ENCODE measurements at regions not wholly inside any gene's neighbourhood (a gene's known extent, or its start where the extent isn't known, plus 50 kb on each side); places are given as distances from the start of the nearest gene placed in this dataset.

GRCh38 chr1:43059640-43060574 is 101.2 kb upstream of the SLC2A1 start:
- TF ChIP-seq CTCF (conservative IDR thresholded peaks at IDR 0.05; ENCODE audit: control insufficient read depth, insufficient read depth, low read depth, low read length), result no peak
- H3K4me3 ChIP-seq (ENCODE audit: control insufficient read depth, low read depth, low read length), result no peak overlapping the region
- DNase-seq (ENCODE audit: low read depth), result no peak

DNA sequence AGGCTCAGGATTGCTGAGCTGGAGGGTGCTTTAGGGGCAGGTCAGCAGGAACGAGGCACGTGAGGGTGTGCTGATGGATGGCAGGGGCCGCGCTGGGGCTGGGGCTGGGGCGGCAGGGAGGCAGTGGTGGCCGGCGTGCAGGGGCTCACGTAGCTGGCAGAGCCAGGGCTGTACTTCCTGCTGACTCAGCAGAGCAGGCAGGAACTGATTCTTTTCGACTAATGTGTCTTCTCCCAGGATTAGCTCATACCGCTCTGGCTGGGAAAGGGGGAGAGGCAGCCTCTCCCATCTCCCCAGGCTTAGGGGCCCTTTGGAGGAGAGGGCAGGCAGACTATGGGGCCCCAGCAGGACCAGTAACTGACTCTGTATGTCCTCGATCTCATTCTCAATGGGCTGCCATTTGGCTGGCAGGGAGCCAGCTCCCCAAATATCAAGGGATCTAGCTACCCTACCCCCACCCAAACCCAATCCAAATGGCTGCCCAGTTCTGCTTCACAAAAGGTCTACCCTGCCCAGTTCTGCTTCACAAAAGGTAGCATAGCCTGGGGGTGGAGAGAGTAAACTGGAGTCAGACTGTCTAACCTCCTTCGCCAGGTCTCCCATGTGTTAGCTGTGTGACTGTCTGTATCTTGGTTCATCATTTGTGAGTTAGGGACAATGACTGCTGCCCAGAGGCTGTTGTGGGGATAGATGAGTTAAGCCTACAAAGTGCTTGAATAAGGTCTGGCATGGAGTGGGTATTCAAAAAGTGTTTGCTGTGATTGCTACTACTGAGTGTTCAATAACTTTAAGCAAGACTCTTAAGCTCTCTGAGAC is 100.1 kb upstream of the SLC2A1 start:
- DNase-seq (ENCODE audit: low read depth), result peak; percentile 27
- TF ChIP-seq CTCF (conservative IDR thresholded peaks at IDR 0.05; ENCODE audit: control insufficient read depth, insufficient read depth, low read depth, low read length), result no peak
- no peak overlapping the region for H3K4me3 ChIP-seq (ENCODE audit: control insufficient read depth, low read depth, low read length)

DNA sequence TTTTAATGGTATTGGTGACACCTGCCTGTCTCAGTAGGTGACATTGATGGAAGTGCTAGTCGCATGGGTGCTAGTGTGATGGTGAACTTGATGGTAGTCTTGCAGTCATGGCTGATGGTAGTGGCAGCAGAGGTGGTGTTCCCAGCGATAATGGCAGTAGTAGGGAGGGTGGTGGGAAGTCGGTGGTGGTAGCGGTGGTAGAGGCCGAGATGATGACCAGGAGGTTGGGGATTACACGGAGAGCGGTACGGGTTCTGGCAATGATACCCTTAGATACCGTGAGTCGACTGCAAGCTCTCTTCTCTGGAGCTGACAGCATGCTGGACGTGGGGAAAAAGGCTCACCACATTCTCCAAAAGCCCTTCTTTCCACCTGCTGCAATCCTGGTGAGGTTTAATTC is 99.4 kb upstream of the SLC2A1 start:
- no peak overlapping the region for H3K4me3 ChIP-seq (ENCODE audit: control insufficient read depth, low read depth, low read length)
- TF ChIP-seq CTCF (conservative IDR thresholded peaks at IDR 0.05; ENCODE audit: control insufficient read depth, insufficient read depth, low read depth, low read length), result no peak
- DNase-seq (ENCODE audit: low read depth), result no peak

DNA sequence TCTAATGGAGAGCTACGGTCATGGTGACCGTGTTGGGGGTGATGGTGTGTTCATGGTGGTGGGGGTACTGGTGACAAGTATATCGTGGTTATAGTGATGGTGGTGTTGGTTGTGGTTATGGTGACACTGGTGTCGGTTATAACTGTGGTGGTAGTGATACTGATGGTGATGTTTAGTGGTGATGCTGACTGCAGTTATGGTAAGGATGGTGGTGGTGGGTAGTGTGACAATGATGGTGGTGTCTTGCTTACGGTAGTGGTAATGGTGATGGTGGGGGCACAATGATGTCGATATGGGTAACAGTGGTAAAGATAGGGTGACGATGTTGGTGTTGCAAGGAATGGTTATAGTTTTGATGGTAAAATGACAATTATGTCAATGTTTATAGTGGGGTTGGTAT is 98.9 kb upstream of the SLC2A1 start:
- no peak for TF ChIP-seq CTCF (conservative IDR thresholded peaks at IDR 0.05; ENCODE audit: control insufficient read depth, insufficient read depth, low read depth, low read length)
- no peak for DNase-seq (ENCODE audit: low read depth)

GRCh38 chr1:43056981-43057391 is 98.3 kb upstream of the SLC2A1 start:
- DNase-seq (ENCODE audit: low read depth), result peak; percentile 21
- no peak overlapping the region for H3K4me3 ChIP-seq (ENCODE audit: control insufficient read depth, low read depth, low read length)
- TF ChIP-seq CTCF (conservative IDR thresholded peaks at IDR 0.05; ENCODE audit: control insufficient read depth, insufficient read depth, low read depth, low read length), result no peak

More for the DNA sequence above, 98.9 kb upstream of the SLC2A1 start:
- H3K4me3 ChIP-seq (ENCODE audit: control insufficient read depth, low read depth, low read length), result no peak overlapping the region

DNA sequence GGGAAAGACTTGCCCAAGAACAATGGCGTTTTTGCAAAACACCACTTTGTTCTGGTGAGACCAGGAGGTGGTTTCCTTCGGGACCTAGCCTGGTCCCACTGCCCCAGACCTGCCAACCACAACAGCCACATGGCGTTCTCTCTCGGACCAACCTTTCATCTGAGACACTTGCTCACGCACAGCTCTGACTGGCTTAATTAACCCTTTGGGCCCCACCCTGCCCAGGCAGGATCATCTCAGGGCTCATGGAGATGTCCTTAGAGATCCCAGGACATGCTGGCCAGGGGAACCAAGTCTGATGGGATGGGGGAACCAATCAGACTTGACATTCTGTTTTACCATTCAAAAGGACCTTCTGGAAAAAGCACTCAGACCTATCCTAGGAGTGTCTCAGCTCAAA is 97.8 kb upstream of the SLC2A1 start:
- no peak overlapping the region for H3K4me3 ChIP-seq (ENCODE audit: control insufficient read depth, low read depth, low read length)
- no peak for DNase-seq (ENCODE audit: low read depth)
- TF ChIP-seq CTCF (conservative IDR thresholded peaks at IDR 0.05; ENCODE audit: control insufficient read depth, insufficient read depth, low read depth, low read length), result no peak
